ENCODE measurements at regions not wholly inside any gene's neighbourhood (a gene's known extent, or its start where the extent isn't known, plus 50 kb on each side); places are given as distances from the start of the nearest gene placed in this dataset.
A peak's percentile ranks its signal among the peaks of the same experiment; 100 is the strongest.

GRCh38 chr2:53429901-53430300 lies 337.7 kb upstream of the CHAC2 start:
- H3K36me3 ChIP-seq (ENCODE audit: control insufficient read depth, insufficient read depth, low read length), result no peaks in the 10 kb centered on the region
- TF ChIP-seq CTCF (IDR thresholded peaks at IDR 0.05; ENCODE audit: insufficient read depth, low read length, poor library complexity, severe bottlenecking), result no peak
- no peak overlapping the region for H3K4me3 ChIP-seq (ENCODE audit: low read depth, low read length)
- DNase-seq (ENCODE audit: low read depth), result no peak
- no peaks in the 10 kb centered on the region for H3K27me3 ChIP-seq (ENCODE audit: control insufficient read depth, insufficient read depth, low read length)

- no peak for DNase-seq (ENCODE audit: low read depth)
- Histone ChIP-seq H3K4me3 (ENCODE audit: low read depth, low read length) (no peak overlapping the region), H3K27me3 (ENCODE audit: control insufficient read depth, insufficient read depth, low read length) (no peaks in the 10 kb centered on the region), H3K36me3 (ENCODE audit: control insufficient read depth, insufficient read depth, low read length) (no peaks in the 10 kb centered on the region)
- no peak for TF ChIP-seq CTCF (IDR thresholded peaks at IDR 0.05; ENCODE audit: insufficient read depth, low read length, poor library complexity, severe bottlenecking)
Observed at GRCh38 chr2:53424902-53425301, 342.7 kb upstream of the CHAC2 start.

- H3K36me3 ChIP-seq (ENCODE audit: control insufficient read depth, insufficient read depth, low read length), result no peaks in the 10 kb centered on the region
- no peak overlapping the region for H3K4me3 ChIP-seq (ENCODE audit: low read depth, low read length)
- no peak for DNase-seq (ENCODE audit: low read depth)
- no peak for TF ChIP-seq CTCF (IDR thresholded peaks at IDR 0.05; ENCODE audit: insufficient read depth, low read length, poor library complexity, severe bottlenecking)
- H3K27me3 ChIP-seq (ENCODE audit: control insufficient read depth, insufficient read depth, low read length), result no peaks in the 10 kb centered on the region
Observed at GRCh38 chr2:53423465-53423864, 344.1 kb upstream of the CHAC2 start.

GRCh38 chr2:53422979-53423378 lies 344.6 kb upstream of the CHAC2 start:
- Histone ChIP-seq H3K4me3 (ENCODE audit: low read depth, low read length) (no peak overlapping the region), H3K36me3 (ENCODE audit: control insufficient read depth, insufficient read depth, low read length) (no peaks in the 10 kb centered on the region), H3K27me3 (ENCODE audit: control insufficient read depth, insufficient read depth, low read length) (no peaks in the 10 kb centered on the region)
- DNase-seq (ENCODE audit: low read depth), result peak; percentile 9
- peak; percentile 52 for TF ChIP-seq CTCF (IDR thresholded peaks at IDR 0.05; ENCODE audit: insufficient read depth, low read length, poor library complexity, severe bottlenecking)

- H3K27me3 ChIP-seq (ENCODE audit: control insufficient read depth, insufficient read depth, low read length), result no peaks in the 10 kb centered on the region
- H3K4me3 ChIP-seq (ENCODE audit: low read depth, low read length), result no peak overlapping the region
- no peak for DNase-seq (ENCODE audit: low read depth)
- no peaks in the 10 kb centered on the region for H3K36me3 ChIP-seq (ENCODE audit: control insufficient read depth, insufficient read depth, low read length)
- TF ChIP-seq CTCF (IDR thresholded peaks at IDR 0.05; ENCODE audit: insufficient read depth, low read length, poor library complexity, severe bottlenecking), result no peak
Observed at GRCh38 chr2:53417385-53417784, 350.2 kb upstream of the CHAC2 start.

- Histone ChIP-seq H3K4me3 (ENCODE audit: low read depth, low read length) (no peak overlapping the region), H3K36me3 (ENCODE audit: control insufficient read depth, insufficient read depth, low read length) (no peaks in the 10 kb centered on the region), H3K27me3 (ENCODE audit: control insufficient read depth, insufficient read depth, low read length) (no peaks in the 10 kb centered on the region)
- no peak for TF ChIP-seq CTCF (IDR thresholded peaks at IDR 0.05; ENCODE audit: insufficient read depth, low read length, poor library complexity, severe bottlenecking)
- peak; percentile 7 for DNase-seq (ENCODE audit: low read depth)
Observed at GRCh38 chr2:53407363-53408080, 360.1 kb upstream of the CHAC2 start.
